Endothelial cell of umbilical vein (primary cell): ENCODE measurements at regions not wholly inside any gene's neighbourhood (a gene's known extent, or its start where the extent isn't known, plus 50 kb on each side); places are given as distances from the start of the nearest gene placed in this dataset.

Experiments
- CTCF ChIP-seq, 2 donors: IDR thresholded peaks; 1 replicate in 1 of 2; 2 replicates in 1 of 2; pipeline ENCODE4 v1.5.1; 2011; ENCODE audit warnings: low read length in 2 of 2, mild to moderate bottlenecking in 2 of 2, moderate library complexity in 2 of 2, control low read depth in 1 of 2, inconsistent platforms in 1 of 2, low read depth in 1 of 2; ENCODE audit not compliant: insufficient read depth in 1 of 2; ENCODE audit errors: extremely low read depth in 1 of 2
- EZH2 ChIP-seq: IDR thresholded peaks from 2 replicates; pipeline ENCODE4 v1.6.1; 2012; ENCODE audit warnings: borderline replicate concordance, low read depth, mild to moderate bottlenecking, moderate library complexity, low read length, inconsistent platforms; ENCODE audit not compliant: severe bottlenecking
- FOS ChIP-seq: IDR thresholded peaks from 2 replicates; pipeline ENCODE4 v1.6.1; 2011; ENCODE audit warnings: mild to moderate bottlenecking, low read length, moderate library complexity, borderline replicate concordance; ENCODE audit not compliant: insufficient read depth

GRCh38 chr1:184896000-184896399 lies 78.3 kb downstream of the NIBAN1 start:
- no peak for TF ChIP-seq EZH2
- TF ChIP-seq CTCF (IDR thresholded peaks at IDR 0.05; ENCODE audit: extremely low read depth in 1 of 2, insufficient read depth in 1 of 2, low read depth in 1 of 2, low read length in 2 of 2): no peak
- TF ChIP-seq FOS: no peak
